ENCODE measurements at regions not wholly inside any gene's neighbourhood (a gene's known extent, or its start where the extent isn't known, plus 50 kb on each side); places are given as distances from the start of the nearest gene placed in this dataset.

DNA sequence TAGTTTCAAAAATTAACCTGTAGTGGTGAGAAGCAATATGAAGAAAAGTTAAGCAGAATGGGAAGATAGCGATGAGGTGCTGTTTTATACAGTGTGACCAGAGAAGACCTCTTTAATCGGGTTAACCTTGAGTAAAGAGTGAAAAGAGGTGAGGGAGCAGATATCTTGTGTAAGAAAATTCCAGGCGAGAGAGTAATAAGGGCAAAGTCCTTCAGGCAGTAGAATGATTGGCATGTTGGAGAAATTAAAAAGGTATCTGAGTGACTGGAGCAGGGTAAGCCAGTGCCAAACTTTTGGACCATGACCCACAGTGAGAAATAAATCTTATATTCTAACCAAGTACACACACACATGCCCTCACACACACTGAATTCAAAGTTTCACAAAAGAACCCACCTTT, 374.7 kb upstream of the LARGE1 start:
- TF ChIP-seq CTCF (IDR thresholded peaks at IDR 0.05) (no peak), POLR2A (IDR thresholded peaks at IDR 0.05) (no peak), EP300 (IDR thresholded peaks at IDR 0.05) (no peak)
